Sigmoid colon (tissue), 6 donors: ENCODE measurements at regions not wholly inside any gene's neighbourhood (a gene's known extent, or its start where the extent isn't known, plus 50 kb on each side); places are given as distances from the start of the nearest gene placed in this dataset.

Experiments
- DNase-seq: peaks from one replicate; pipeline ENCODE4 v3.0.0-alpha.2; 2019
- H3K27ac ChIP-seq, 4 donors: fragments of 200-600 bp; sonication (generic); one replicate each; pipeline ENCODE4 v1.5.1; 2016 to 2019; ENCODE audit warnings: mild to moderate bottlenecking in 1 of 4
- H3K27me3 ChIP-seq, 3 donors: fragments of 200-600 bp; sonication (generic); one replicate each; pipeline ENCODE4 v1.5.1; 2019; ENCODE audit warnings: mild to moderate bottlenecking in 1 of 3
- H3K36me3 ChIP-seq, 4 donors: fragments of 200-600 bp; sonication (generic); one replicate each; pipeline ENCODE4 v1.5.1; 2016 to 2019
- H3K4me1 ChIP-seq, 4 donors: fragments of 200-600 bp; sonication (generic); one replicate each; pipeline ENCODE4 v1.5.1; 2017 to 2019
- H3K4me3 ChIP-seq, 4 donors: fragments of 200-600 bp; sonication (generic); one replicate each; pipeline ENCODE4 v1.5.1; 2017 to 2019; ENCODE audit warnings: mild to moderate bottlenecking in 2 of 4, moderate library complexity in 1 of 4
- H3K9me3 ChIP-seq, 4 donors: fragments of 200-600 bp in 3 of 4; sonication (generic) in 3 of 4; one replicate each; pipeline versions ENCODE4 v1.5.1 to v1.6.1; 2013 to 2019
- EP300 ChIP-seq, 4 donors: sonication (generic); formaldehyde crosslinking; IDR thresholded peaks; one replicate each; pipeline ENCODE4 v1.6.1; 2017; ENCODE audit warnings: antibody characterized with exemption in 4 of 4
- POLR2A ChIP-seq, 2 donors: fragments of 450-650 bp; IDR thresholded peaks; one replicate each; pipeline ENCODE4 v1.6.1; 2016; ENCODE audit warnings: antibody characterized with exemption in 2 of 2, mild to moderate bottlenecking in 2 of 2, moderate library complexity in 2 of 2
- POLR2AphosphoS5 ChIP-seq, 4 donors: sonication (generic); formaldehyde crosslinking; IDR thresholded peaks; one replicate each; pipeline ENCODE4 v1.6.1; 2017; ENCODE audit warnings: antibody characterized with exemption in 4 of 4
- WGBS, 2 donors: extraction: QIAGEN DNeasy Blood & Tissue Kit; methylation state at CpG; one replicate each; pipeline ENCODE4 v1.1.7; 2013; 5-methylcytosine and 5-hydroxymethylcytosine counted together
- intact Hi-C: fragments of 100-400 bp; cut with DNase I; formaldehyde crosslinking; loops from one replicate; pipeline ENCODE4 v1.15.1; 2023
- TF ChIP-seq, protein P1 (sequence below), 4 experiments: fragments of 450-650 bp in 3 of 4; fragments of 200-600 bp in 1 of 4; IDR thresholded peaks; one replicate each; pipeline ENCODE4 v1.5.1; 2016 to 2019; ENCODE audit warnings: antibody characterized with exemption in 4 of 4, mild to moderate bottlenecking in 3 of 4, moderate library complexity in 2 of 4
- donor health status: healthy with polysubstance abuse.
- donor health status: healthy.

DNA sequence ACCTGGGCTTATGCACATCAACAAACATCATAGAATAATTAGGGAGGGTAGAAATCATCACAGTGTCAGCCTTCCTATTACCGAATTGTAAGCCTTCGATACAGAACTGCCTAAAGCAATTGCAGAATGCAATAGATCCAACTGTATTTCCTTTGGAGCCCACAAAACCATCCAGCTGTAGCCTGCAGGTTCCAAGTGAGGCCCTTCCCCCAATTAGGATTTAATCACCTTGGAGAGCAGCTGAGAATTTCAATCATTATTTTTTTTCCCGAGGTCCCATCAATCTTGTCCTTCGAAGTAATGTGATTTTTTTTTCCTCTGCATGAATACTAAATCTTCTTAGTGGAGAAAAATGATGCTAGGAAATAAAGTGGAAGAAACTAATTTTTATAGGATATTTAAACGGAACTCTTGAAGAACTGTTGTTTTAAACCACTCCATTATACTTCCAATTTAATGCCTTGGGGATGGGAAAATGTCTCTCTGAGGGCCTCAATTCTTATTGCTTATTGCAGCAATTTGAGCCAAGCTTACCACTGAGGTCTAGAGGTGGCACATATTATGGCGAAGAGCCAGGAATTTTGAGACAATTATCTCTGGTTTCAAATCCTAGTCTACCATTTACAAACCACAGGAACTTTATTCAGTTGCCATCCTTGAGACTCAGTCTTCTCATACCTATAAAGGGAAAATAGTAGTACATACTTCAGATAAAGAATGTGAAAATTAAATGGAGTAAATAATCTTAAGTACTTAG, 953.4 kb upstream of the IGFBP7 start:
- Histone ChIP-seq H3K27ac (no peak overlapping the region), H3K4me1 (no peaks in the 10 kb centered on the region), H3K36me3 (no peaks in the 10 kb centered on the region), H3K27me3 (no peaks in the 10 kb centered on the region), H3K4me3 (no peak overlapping the region), H3K9me3 (no peaks in the 10 kb centered on the region)
- TF ChIP-seq, protein P1, sequence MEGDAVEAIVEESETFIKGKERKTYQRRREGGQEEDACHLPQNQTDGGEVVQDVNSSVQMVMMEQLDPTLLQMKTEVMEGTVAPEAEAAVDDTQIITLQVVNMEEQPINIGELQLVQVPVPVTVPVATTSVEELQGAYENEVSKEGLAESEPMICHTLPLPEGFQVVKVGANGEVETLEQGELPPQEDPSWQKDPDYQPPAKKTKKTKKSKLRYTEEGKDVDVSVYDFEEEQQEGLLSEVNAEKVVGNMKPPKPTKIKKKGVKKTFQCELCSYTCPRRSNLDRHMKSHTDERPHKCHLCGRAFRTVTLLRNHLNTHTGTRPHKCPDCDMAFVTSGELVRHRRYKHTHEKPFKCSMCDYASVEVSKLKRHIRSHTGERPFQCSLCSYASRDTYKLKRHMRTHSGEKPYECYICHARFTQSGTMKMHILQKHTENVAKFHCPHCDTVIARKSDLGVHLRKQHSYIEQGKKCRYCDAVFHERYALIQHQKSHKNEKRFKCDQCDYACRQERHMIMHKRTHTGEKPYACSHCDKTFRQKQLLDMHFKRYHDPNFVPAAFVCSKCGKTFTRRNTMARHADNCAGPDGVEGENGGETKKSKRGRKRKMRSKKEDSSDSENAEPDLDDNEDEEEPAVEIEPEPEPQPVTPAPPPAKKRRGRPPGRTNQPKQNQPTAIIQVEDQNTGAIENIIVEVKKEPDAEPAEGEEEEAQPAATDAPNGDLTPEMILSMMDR (IDR thresholded peaks at IDR 0.05): no peak
- TF ChIP-seq POLR2AphosphoS5 (IDR thresholded peaks at IDR 0.05) (no peak), EP300 (IDR thresholded peaks at IDR 0.05) (no peak), POLR2A (IDR thresholded peaks at IDR 0.05) (no peak)
- intact Hi-C loops: no loop called here
- no peak for DNase-seq
- WGBS, 2 donors: 87 to 90% methylated on average over 6 of the region's 6 CpGs

DNA sequence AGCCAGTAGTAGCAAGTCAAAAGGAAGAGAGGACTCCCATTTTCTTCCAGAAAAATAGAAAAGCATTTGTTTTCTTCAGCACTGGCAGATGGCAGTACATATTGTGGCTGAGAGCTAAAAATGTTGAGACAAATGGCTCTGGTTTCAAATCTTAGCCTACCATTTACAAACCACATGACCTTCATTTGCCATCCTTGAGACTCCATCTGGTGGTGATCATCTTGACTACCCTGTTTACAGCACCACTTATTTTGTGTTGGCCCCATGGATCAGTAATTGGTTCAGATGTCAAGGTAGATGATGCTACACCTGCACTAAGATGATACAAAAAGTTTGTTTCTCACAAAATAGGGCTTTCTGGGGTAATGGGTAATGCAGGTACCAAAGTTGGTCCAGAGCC, 951.8 kb upstream of the IGFBP7 start:
- Histone ChIP-seq H3K4me1 (no peaks in the 10 kb centered on the region), H3K4me3 (no peak overlapping the region), H3K36me3 (no peaks in the 10 kb centered on the region), H3K27me3 (no peaks in the 10 kb centered on the region), H3K27ac (no peak overlapping the region), H3K9me3 (no peaks in the 10 kb centered on the region)
- DNase-seq: no peak
- intact Hi-C loops: no loop called here
- TF ChIP-seq, protein P1 (IDR thresholded peaks at IDR 0.05): no peak
- no peak for TF ChIP-seq POLR2AphosphoS5 (IDR thresholded peaks at IDR 0.05)
- TF ChIP-seq POLR2A (IDR thresholded peaks at IDR 0.05): no peak
- TF ChIP-seq EP300 (IDR thresholded peaks at IDR 0.05): no peak

- Histone ChIP-seq H3K27ac (no peak overlapping the region), H3K36me3 (no peaks in the 10 kb centered on the region), H3K9me3 (no peaks in the 10 kb centered on the region), H3K4me3 (no peak overlapping the region), H3K27me3 (no peaks in the 10 kb centered on the region), H3K4me1 (no peaks in the 10 kb centered on the region)
- no peak for DNase-seq
- TF ChIP-seq POLR2AphosphoS5 (IDR thresholded peaks at IDR 0.05) (no peak), POLR2A (IDR thresholded peaks at IDR 0.05) (no peak), EP300 (IDR thresholded peaks at IDR 0.05) (no peak)
- TF ChIP-seq, protein P1 (IDR thresholded peaks at IDR 0.05): no peak
- intact Hi-C loops: no loop called here
- 80 to 83% methylated on average over 4 of the region's 4 CpGs for WGBS, 2 donors
Measured at GRCh38 chr4:58050439-58050838, 940.3 kb upstream of the IGFBP7 start.

DNA sequence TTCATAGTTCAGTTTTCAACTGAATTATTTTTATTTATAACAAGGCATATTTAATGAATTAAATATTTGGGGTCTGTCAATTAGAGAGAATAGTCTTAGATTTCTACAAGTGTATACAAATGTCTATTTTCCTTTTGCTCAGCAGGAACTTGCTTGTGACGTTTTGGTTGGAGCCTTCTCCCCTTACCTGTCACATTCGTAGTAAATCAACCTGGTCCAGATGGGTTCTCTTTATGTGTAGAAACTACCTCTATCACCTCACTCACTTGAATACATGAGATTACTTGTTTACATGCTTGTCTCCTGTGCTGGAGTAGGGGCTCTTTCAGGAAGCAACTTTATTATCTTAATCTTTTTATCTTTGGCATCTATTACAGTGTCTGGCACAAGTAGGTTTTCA, 938.3 kb upstream of the IGFBP7 start:
- no peak for DNase-seq
- no peak for TF ChIP-seq POLR2A (IDR thresholded peaks at IDR 0.05)
- no peaks in the 10 kb centered on the region for H3K4me1 ChIP-seq
- H3K4me3 ChIP-seq: no peak overlapping the region
- intact Hi-C loops: no loop called here
- no peak overlapping the region for H3K27ac ChIP-seq
- WGBS, 2 donors: 45 to 51% methylated on average over 2 of the region's 2 CpGs
- H3K9me3 ChIP-seq: no peaks in the 10 kb centered on the region
- H3K27me3 ChIP-seq: no peaks in the 10 kb centered on the region
- no peaks in the 10 kb centered on the region for H3K36me3 ChIP-seq

DNA sequence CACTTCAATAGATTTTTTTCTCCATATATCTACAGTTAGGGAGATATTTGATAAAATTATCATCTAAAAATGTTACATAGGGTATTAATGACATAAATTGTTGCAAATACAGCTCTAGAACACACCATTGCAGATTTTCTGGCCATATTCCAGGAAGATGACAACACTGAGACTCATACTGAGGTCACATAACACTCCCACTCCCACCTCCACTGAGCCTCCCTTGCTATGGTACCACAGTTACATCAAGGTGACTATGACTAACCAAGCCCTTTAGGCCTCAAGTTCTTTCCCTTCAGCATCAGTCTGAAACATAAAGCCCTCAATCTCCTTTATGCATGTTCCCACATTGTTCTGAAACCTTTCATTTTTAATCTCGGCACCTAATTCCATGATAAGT, 932.0 kb upstream of the IGFBP7 start:
- WGBS, 2 donors: 89 to 96% methylated on average over 1 of the region's 1 CpG
- intact Hi-C loops: no loop called here
- DNase-seq: no peak
- no peak overlapping the region for H3K4me3 ChIP-seq
- no peaks in the 10 kb centered on the region for H3K36me3 ChIP-seq
- no peaks in the 10 kb centered on the region for H3K27me3 ChIP-seq
- TF ChIP-seq EP300 (IDR thresholded peaks at IDR 0.05): no peak
- no peak for TF ChIP-seq POLR2A (IDR thresholded peaks at IDR 0.05)
- no peak for TF ChIP-seq POLR2AphosphoS5 (IDR thresholded peaks at IDR 0.05)
- TF ChIP-seq, protein P1 (IDR thresholded peaks at IDR 0.05): no peak
- no peak overlapping the region for H3K27ac ChIP-seq
- no peaks in the 10 kb centered on the region for H3K9me3 ChIP-seq
- no peaks in the 10 kb centered on the region for H3K4me1 ChIP-seq
